H1 (cell line): ENCODE measurements at regions not wholly inside any gene's neighbourhood (a gene's known extent, or its start where the extent isn't known, plus 50 kb on each side); places are given as distances from the start of the nearest gene placed in this dataset.

Source experiments
- BACH1 ChIP-seq: IDR thresholded peaks from 2 replicates; pipeline ENCODE4 v1.6.1; 2012; ENCODE audit warnings: low read length, improper control_type of control experiment
- GABPA ChIP-seq: IDR thresholded peaks from 2 replicates; pipeline ENCODE4 v1.6.1; 2011; ENCODE audit warnings: mild to moderate bottlenecking, low read length, moderate library complexity, borderline replicate concordance; ENCODE audit not compliant: insufficient read depth
- POU5F1 ChIP-seq: IDR thresholded peaks from 2 replicates; pipeline ENCODE4 v1.6.1; 2011; ENCODE audit warnings: low read depth, mild to moderate bottlenecking, low read length, moderate library complexity
- TF ChIP-seq, protein P1 (sequence below): fragments of 300-600 bp; sonication (generic); IDR thresholded peaks from 2 replicates; pipeline ENCODE4 v1.7.1; 2012; ENCODE audit warnings: low read length, moderate library complexity, mild to moderate bottlenecking, inconsistent platforms; ENCODE audit not compliant: insufficient replicate concordance

DNA sequence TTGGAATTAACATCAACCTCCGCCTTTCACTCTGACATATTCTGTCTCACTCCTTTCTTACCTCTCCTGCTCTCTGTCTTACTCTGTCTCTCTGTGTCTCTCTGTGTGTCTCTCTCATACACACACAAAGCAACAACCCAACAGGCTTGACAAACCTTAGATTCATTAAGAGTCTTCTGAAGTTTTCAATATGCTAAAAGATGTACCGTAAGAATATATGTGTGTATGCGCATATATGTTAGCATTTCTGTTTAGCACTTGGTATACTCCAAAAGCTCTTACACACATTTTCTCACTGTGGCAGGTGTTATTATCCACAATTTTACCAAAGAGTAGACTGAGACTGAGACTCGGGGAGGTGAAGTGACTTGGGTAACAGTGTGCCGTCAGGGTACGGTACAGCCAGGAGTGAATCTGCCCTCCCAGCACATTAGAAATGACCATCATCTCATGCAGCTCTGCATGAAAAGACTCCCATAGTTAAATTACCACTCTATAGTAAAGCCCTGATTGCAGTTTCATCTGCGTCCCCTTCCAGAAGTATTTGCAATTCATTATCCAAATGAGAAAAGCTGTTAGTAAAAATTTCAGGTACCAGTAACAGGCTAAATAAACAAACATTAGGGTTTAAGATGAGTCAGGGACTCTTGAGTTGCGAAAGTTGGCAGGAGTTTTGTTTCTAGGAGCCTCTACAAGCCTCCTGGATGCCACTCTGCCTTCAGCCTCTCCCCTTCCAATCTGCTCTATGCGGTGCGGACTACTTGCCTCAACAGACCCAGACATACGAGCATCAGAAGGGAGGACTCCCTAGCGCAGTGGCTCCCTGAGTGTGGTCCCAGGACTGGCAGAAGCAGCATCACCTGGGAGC is 195.2 kb upstream of the TMEM45B start (continued):
- TF ChIP-seq, protein P1, sequence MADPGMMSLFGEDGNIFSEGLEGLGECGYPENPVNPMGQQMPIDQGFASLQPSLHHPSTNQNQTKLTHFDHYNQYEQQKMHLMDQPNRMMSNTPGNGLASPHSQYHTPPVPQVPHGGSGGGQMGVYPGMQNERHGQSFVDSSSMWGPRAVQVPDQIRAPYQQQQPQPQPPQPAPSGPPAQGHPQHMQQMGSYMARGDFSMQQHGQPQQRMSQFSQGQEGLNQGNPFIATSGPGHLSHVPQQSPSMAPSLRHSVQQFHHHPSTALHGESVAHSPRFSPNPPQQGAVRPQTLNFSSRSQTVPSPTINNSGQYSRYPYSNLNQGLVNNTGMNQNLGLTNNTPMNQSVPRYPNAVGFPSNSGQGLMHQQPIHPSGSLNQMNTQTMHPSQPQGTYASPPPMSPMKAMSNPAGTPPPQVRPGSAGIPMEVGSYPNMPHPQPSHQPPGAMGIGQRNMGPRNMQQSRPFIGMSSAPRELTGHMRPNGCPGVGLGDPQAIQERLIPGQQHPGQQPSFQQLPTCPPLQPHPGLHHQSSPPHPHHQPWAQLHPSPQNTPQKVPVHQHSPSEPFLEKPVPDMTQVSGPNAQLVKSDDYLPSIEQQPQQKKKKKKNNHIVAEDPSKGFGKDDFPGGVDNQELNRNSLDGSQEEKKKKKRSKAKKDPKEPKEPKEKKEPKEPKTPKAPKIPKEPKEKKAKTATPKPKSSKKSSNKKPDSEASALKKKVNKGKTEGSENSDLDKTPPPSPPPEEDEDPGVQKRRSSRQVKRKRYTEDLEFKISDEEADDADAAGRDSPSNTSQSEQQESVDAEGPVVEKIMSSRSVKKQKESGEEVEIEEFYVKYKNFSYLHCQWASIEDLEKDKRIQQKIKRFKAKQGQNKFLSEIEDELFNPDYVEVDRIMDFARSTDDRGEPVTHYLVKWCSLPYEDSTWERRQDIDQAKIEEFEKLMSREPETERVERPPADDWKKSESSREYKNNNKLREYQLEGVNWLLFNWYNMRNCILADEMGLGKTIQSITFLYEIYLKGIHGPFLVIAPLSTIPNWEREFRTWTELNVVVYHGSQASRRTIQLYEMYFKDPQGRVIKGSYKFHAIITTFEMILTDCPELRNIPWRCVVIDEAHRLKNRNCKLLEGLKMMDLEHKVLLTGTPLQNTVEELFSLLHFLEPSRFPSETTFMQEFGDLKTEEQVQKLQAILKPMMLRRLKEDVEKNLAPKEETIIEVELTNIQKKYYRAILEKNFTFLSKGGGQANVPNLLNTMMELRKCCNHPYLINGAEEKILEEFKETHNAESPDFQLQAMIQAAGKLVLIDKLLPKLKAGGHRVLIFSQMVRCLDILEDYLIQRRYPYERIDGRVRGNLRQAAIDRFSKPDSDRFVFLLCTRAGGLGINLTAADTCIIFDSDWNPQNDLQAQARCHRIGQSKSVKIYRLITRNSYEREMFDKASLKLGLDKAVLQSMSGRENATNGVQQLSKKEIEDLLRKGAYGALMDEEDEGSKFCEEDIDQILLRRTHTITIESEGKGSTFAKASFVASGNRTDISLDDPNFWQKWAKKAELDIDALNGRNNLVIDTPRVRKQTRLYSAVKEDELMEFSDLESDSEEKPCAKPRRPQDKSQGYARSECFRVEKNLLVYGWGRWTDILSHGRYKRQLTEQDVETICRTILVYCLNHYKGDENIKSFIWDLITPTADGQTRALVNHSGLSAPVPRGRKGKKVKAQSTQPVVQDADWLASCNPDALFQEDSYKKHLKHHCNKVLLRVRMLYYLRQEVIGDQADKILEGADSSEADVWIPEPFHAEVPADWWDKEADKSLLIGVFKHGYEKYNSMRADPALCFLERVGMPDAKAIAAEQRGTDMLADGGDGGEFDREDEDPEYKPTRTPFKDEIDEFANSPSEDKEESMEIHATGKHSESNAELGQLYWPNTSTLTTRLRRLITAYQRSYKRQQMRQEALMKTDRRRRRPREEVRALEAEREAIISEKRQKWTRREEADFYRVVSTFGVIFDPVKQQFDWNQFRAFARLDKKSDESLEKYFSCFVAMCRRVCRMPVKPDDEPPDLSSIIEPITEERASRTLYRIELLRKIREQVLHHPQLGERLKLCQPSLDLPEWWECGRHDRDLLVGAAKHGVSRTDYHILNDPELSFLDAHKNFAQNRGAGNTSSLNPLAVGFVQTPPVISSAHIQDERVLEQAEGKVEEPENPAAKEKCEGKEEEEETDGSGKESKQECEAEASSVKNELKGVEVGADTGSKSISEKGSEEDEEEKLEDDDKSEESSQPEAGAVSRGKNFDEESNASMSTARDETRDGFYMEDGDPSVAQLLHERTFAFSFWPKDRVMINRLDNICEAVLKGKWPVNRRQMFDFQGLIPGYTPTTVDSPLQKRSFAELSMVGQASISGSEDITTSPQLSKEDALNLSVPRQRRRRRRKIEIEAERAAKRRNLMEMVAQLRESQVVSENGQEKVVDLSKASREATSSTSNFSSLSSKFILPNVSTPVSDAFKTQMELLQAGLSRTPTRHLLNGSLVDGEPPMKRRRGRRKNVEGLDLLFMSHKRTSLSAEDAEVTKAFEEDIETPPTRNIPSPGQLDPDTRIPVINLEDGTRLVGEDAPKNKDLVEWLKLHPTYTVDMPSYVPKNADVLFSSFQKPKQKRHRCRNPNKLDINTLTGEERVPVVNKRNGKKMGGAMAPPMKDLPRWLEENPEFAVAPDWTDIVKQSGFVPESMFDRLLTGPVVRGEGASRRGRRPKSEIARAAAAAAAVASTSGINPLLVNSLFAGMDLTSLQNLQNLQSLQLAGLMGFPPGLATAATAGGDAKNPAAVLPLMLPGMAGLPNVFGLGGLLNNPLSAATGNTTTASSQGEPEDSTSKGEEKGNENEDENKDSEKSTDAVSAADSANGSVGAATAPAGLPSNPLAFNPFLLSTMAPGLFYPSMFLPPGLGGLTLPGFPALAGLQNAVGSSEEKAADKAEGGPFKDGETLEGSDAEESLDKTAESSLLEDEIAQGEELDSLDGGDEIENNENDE: no peak
- TF ChIP-seq POU5F1 (no peak), BACH1 (no peak), GABPA (no peak)
